Muscle of arm (tissue), 1 donor: ENCODE measurements at regions not wholly inside any gene's neighbourhood (a gene's known extent, or its start where the extent isn't known, plus 50 kb on each side); places are given as distances from the start of the nearest gene placed in this dataset.

Experiments used
- DNase-seq: peaks from one replicate; pipeline ENCODE4 v3.0.0-alpha.2; 2013

DNA sequence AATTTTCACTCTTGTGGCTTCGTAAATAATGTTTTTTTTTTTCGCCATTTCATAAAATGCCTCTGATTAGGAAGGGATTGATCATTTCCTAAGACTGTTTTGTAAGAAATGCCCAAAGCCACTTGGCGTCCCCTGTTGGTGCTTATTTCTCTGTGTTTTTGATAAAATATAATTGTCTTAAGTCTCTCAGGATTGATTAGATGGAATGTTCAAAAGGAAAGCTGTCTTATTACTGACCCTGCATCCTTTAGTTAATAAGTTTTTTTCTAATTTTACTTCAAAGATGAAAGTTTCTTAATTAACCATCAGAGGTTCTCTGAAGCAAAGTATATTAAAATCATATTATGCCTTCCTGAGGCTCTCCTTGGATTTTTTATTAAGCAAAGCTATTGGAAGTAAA is 624.3 kb upstream of the TENM4 start:
- no peak for DNase-seq

DNA sequence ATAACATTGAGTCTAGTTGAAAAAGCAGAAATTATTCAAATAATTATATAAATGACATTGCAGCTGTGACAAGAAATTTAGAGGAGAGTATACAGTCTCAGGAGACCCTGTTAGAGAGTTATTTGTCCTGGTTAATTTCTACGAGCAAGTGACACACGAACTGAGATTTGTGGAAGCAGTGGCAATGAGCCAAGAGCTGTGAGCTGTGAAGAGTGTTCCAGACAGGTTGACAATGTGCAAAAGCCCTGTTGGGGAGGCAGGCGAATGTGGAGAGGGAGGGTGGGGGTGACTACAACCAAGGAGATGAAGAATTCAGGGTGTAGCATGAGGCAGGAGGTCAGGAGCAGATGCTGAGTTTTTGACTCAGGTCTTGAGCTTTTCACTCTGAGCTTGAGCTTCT is 620.2 kb upstream of the TENM4 start:
- no peak for DNase-seq

DNA sequence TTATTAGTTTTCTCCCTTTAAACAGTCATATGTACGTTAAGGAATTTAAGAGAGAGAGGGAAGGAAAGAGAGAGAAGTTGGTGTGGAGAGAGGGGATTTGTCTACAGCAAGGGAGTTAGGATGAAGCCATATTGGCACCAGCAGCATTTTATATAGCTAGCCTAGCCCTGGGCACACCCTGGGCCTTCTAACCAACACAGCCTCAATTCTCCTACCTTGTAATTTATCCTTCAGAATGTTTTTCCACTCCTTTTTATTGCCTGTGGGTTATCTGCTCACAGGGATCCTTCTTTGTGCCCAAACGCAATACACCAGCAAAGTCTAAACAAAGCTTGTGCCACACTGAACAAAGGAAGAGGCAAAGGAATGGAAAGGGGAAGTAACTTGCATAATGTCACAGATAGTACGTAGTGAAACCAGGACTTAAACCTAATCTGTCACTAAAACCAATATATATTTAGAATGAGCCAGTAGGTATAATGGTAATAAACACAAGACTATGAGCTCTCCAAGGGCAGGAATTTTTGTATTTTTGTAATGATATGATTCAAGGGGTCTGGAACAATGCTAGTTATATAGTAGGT is 613.8 kb upstream of the TENM4 start:
- DNase-seq: no peak

DNA sequence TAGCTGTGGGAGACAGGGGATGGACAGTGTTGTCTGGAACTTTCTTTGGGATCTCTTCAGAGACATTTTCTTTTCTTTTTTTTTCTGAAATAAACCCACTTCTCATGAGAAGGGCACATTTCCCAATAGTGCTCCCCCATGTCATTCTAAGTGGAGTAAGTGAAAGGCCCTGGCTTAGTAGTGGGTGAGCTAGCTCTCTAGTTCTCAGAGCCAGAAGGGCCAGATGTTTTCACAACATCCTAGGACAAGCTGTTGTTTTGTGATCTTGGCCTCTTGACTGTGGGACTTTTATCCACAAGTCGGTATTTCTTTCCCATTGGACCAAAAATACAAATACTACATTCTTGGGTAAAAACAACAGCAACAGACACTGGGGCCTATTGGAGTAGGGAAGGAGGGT is 607.7 kb upstream of the TENM4 start:
- no peak for DNase-seq

DNA sequence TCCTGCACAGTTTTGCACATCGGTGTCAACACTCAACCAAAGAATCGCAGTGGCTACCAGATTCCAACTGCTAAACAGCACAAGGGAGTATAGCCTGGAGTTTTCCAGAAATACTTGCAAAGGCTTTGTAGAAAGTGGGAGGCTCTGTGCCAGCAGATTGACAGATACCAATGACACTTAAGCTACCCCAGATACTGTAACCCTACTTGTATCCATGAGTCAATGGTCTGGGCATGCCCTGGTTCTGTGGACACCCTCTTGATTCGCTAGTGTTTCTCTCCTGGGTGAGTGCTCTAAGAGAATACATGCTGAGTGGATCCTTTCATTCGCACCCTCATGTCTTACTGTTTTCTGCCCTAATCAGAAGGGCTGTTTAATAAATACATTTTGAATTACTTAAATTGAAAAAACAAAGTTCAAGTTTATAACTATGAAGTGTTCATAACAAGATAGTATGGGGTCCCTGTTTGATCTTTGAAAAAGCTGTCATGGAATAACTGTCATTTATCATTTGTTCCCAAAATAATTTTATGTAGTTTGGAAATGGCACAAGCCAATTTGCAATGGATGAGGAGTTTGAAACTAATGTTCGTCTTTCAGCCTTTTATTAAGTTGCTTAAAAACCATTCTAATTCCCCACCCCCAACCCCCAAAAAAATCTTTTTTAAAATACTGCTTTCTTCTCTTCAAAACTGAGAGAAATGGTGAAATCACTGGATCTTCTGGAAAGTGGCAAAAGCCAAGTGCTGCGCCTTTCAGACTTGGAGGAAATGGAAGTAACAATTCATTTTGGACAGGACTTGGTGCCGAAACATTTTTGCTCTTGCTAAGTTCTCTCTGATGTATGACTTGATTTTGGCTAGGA is 600.5 kb upstream of the TENM4 start:
- DNase-seq: no peak

DNA sequence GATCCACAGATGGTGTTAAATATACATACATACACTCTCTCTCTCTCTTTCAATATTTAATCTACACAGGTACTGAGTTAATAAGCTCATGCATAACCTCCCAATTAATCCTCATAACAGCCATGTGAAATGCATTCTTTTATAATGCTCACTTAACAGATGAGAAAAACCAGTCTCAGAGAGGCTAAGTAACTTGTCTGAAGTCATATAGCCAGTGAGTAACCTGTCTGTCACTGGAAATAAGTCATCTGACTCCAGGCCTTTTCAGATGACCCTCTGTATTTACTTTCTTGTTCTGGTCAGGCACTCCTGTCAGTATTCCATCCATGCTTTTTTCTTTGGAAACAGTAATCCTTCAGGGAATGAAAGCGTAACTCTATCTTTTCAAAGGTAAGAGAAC is 594.0 kb upstream of the TENM4 start:
- DNase-seq: no peak

DNA sequence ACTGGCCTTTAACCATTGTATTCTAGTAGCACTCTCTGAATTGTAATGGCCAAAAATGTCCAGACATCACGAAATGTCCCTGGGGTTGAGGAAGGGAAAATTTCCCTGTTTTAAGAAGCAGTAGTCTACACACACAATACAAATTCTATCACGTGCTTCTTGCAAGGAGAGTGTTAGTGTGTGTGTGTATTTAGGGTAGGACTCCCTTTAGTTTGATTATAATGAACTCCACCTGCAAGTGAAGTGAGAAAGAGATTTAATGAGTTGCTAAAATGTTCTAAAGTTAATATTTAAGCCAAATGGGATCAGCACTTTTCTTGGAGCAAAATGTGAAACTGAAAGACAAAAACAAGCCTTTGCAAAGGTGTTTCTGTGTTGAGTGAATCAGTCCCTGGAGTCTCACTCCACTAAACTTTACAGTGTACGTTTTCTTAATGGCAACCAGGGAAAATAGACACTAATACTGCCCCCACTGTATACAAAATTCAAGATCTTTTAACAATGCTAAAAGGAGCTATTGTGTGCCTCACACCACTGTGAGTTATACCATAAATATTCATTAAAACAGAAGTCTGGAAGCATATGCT is 590.3 kb upstream of the TENM4 start:
- DNase-seq: no peak

DNA sequence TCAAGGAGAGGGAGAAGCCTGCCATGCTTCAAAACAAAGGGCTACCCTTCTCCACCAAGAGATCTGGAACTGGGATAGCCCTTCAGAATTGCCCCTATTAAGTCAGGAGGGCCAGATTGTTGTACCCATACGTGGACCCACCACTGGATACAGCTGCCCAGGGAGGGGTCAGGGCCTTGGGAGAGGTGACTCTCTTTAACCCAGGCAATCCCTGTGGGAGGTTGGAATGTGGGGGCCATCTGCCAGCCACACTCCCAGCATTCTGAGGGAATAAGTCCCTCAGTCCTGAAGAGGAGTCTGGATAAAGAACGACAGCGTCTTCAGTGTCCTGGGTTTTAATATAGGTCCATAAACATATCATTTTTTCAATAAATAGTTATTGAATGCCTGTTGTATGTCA is 588.2 kb upstream of the TENM4 start:
- DNase-seq: no peak

DNA sequence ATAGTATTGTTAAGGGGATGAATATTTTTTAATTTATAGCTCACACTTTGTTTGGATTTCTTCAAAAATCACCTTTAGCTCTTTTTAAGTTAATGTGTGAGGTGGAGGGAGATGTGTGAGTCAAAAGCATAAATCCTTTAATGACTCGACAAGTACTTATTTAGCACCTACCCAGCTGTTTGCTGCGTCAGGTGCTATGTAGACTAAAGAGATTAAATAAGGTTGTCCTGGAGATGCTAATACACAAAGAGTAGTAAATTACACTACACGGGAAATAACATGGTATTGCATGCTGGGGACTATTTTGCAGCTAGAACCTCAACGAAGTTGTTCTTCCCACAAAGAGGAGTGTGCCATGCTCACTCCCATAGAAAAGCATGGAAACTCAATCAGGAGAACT is 583.3 kb upstream of the TENM4 start:
- DNase-seq: no peak

DNA sequence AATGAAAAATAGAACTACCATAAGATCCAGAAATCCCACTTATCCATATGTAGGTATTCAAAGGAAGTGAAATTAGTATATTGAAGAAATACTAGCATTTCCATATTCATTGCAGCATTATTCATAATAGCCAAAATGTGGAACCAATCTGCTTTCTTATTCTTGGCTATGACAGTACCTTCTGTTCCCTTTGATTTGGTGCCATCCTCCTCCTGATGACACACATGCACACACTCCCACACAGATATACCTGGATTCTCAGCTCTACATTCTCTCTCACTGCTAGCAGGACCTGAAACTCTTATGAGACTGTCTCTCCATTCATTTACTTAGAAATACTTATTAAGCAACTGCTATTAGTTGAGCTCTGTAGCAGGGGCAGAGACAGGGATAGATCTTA is 582.6 kb upstream of the TENM4 start:
- no peak for DNase-seq

DNA sequence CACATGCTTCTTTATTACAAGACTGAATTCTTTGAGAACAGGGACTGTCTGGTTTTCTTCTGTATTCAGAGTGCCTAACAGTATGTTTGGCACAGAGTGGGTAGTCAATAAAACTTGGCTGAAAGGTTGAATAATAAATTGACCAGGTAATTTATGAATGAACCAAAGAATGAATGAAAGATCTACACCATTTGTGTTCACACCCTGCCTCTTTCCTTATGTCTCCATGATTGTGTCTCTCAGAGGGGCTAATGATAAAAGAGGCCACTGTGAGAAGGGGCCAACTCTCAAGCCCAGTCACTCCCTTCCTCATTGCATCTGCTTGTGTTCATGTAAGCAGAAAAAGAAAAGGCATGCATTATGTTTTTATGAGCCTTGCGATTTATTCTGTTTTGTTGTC is 569.7 kb upstream of the TENM4 start:
- DNase-seq: no peak

DNA sequence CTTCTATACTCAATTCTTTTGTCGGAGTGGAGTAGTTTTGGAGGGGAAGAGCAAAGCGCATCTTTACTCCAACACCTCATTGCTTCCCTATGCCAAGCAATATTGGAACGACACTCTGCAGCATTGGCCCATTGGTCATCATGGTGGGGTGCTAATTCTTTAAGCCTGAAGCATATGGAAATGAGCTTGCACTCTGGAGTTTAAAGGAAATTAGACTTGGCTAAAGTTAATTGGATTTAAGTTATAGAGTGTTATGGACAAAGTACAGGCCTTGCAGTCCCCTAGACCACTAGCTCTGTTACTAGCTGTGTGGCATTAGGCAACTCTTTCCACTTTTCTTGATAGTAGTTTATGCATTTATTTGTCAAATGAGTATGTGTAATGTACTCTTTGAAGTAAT is 568.3 kb upstream of the TENM4 start:
- no peak for DNase-seq

DNA sequence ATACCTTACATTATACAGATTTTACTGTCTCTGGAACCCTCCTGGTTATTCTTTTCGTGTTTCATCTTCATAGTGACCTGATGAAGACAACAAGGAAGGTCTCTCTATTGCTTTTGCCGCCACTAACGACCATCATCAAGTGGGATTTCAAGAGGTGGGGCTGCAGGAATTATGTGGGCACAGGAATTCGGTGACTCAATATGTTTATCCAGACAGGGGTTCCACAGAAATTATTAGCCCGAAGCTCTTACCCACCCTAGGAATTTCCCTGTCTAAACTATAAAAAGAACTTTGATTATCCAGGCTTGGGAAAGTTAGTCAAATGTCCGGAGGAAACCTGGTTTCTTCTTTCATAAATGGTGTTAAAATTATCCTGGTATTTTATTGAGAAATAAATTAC is 566.8 kb upstream of the TENM4 start:
- DNase-seq: no peak

DNA sequence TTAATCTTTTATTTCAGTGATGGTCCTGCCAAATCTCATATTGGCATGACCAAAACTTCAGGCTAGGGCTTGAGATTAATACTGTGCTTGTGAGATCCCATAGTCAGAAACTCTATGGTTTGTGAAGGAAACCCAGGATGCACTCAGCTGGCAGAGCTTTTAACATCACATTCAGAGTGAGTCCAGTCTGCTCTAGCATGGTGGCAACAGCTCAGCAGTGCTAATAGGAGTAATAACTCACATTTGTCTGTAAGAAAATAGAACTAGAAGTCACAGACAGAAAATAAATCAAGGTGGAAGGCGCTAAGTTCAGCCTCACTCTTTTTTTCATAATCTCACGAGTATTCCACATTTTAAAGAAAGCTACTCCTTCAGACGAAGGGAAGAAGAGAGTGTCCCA is 549.3 kb upstream of the TENM4 start:
- no peak for DNase-seq

DNA sequence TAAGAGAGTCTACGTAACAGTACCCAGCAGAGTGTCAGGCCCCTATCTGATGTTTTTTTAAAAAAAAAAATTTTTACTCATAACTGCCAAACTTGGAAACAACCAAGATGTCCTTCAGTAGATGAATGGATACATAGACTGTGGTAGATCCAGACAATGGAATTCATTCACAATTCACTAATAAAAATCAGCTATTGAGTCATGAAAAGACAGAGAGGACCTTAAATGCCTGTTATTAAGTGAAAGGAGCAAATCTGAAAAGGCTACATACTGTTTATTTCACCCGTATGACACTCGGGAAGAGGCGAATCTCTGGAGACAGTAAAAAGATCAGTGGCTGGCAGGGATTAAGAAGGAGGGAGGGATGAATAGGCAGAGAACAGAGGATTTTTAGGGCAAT is 541.4 kb upstream of the TENM4 start:
- no peak for DNase-seq

DNA sequence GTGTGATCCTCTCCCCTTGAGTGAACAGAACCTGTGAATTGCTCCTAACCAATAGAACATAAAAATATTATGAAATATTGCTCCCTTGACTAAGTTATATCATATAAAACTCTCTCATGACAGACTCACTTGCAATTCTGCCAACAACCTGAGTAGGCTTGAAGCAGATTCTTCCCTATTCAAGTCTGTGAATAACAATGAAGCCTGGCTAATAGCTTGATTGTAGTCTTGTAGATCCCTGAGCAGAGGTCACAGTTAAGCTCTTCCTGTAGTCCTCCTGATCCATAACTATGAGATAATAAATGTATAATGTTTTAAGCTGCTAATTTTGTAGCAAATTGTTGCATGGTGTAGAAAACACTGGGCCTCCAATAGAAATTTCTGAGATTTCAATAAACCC is 540.1 kb upstream of the TENM4 start:
- DNase-seq: no peak

DNA sequence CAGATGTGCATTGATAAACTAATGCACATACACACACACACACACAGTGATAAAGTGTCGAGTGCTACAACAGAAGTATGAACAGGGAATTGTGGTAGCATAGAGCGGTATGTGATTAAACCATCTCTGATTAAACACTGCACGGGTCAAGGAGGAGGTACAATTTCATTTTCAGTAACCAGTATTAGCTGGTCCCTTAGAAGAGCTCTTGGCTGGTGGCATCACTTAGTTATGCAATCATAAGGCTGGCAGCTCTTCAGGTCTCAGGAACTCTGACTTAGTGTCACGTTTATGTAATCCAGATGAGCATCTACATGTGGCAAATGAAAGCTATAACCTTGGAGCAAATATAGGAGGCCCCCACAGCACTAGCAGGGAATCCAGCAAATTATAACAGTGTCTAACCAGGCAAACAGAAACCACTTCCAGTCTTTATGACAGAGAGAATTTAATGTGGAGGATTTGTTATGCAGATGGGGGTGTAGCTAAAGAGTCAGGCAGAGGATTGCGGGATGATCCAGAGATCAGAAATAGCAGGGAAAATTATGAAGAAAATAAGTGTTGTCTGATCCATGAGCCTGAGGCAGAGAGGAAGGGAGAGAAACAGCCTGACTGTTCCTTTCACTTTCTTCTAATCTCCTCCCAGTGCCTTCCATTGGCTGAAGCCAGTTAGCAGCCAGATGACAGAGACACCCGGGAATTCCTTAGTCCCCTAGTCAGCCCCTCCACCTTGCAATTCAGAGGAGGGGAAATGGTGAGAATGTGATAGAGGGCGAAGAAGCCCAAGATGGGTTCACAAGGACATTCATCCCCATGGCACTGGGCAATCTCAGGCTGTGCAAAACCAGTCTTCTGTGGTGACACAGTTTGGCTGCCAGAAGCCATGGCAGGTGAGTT is 533.1 kb upstream of the TENM4 start:
- DNase-seq: no peak

DNA sequence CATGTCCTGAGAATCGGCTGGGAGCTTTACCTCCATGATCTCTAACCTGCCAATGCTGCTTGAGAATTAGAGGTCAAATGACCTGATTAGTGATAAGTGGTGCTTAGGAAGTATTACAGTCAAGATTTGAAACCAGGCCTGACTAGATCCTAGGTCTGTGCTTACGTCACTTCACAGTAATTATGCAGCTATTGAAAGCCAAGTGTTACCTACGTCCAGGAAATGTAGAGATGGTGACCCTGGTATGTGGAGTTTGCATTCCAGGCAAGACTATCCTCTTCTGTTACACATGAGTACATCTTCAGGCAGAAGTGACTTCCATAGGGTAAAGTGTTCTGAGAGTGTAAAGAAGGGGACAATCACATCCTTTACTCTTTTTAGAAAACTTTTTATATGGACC is 530.4 kb upstream of the TENM4 start:
- no peak for DNase-seq

DNA sequence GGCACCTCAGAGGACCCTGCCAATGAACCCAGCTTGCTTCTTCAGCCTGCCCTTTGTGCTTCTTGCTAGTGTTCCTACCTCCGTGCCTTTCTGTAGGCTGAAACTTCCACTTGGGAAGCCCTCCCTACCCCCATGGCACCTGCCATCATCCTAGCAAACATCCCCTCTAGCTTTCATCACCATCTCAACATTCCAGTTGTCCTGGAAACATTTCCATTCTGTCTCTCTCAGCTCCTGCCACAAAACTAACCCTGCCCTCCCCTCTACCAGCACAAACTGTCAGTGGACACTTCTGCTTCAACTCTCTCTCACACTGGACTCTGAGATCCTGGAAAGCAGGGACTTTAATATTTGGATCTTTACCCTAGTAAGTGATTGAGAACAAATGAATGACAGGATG is 525.8 kb upstream of the TENM4 start:
- DNase-seq: no peak

DNA sequence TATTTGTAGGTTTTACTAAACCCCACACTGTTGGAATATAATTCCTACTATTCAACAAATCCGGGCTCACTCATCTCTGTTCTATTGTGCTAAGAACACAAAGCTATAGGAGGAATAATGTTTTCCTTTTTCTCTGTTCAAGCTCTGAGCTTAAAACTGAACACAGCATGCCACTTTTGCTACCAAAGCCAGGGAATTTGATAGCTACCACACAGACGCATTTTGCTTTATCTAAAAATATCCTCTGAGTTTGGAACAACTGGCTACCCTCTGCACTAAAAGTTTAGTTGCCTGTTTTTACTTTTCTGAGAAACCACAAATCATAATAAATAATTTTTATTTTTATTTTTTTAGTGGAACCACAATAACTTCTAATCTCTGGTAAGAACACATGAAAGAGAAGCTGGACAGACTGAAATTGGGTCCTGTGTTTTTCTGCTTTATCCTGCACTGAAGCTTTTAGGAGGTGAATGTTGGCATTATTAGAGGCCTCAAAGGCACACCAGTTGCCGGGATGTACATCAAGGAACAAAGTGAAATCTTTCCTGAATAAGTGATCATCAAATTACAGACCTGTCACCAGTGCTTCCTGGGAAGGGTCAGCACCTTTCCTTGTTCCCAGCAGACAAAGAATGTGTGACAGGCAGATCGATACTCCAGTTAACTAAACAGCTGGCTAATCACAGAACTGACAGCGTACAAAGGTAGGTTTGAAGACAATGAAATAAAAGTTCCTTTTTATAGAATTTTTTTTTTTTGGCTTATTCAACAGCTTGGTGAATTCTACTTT is 523.2 kb upstream of the TENM4 start:
- DNase-seq: no peak

DNA sequence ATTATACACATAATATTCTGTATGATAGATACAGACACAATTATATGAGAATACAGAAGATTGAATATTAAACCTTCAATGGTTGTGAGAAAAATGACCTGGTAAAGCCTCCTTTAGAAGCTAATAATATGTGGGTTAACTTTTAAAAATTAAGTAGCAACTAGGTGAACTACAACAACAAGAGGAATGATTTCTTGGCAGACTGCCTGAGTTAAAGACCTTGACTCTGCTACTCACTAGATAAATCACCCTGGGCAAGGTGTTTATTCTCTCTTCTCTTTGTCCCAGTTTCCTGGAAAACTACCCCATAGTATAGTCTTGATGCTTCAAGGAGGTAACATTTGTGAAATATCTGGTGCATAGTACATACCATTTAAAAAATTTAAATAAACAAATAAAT is 519.6 kb upstream of the TENM4 start:
- no peak for DNase-seq

DNA sequence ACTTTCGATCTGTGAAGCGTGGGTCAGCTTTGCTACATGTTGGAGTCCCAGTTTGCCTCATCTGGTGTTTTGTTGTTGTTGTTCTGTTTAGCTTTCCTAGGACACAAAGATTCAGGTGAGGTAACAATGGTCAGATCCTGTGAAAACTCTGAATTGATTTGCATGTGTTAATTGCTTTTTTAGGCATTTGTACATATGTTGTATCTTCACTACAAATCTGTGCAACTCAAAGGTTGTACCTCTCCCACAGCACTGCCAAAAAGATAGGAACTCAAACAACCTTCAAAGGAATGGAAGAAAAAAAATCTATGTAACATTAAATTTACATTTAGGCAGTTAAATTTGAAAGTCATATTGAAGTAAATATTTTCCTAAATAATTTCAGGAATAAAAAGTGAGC is 518.5 kb upstream of the TENM4 start:
- no peak for DNase-seq
